Mesenchymal stem cell (in vitro differentiated cells and primary cell): ENCODE measurements at regions not wholly inside any gene's neighbourhood (a gene's known extent, or its start where the extent isn't known, plus 50 kb on each side); places are given as distances from the start of the nearest gene placed in this dataset.

Source experiments
- DNase-seq: peaks from one replicate; pipeline ENCODE4 v3.0.0-alpha.2; 2013
- H2AFZ ChIP-seq: one replicate; pipeline ENCODE4 v1.6.1; 2013; ENCODE audit warnings: low read depth, mild to moderate bottlenecking, control low read depth, inconsistent platforms, low read length, moderate library complexity
- H2AK5ac ChIP-seq: 2 replicates; pipeline ENCODE4 v1.6.1; 2013; ENCODE audit warnings: low read length, moderate library complexity, mild to moderate bottlenecking, inconsistent platforms; ENCODE audit not compliant: severe bottlenecking
- H2BK120ac ChIP-seq: one replicate; pipeline ENCODE4 v1.6.1; 2013; ENCODE audit warnings: low read depth, mild to moderate bottlenecking, inconsistent platforms, low read length, moderate library complexity
- H2BK12ac ChIP-seq, 2 experiments: one replicate each; pipeline ENCODE4 v1.6.1; 2013; ENCODE audit warnings: inconsistent platforms in 2 of 2, low read length in 2 of 2, mild to moderate bottlenecking in 2 of 2, moderate library complexity in 2 of 2, control low read depth in 1 of 2
- H2BK15ac ChIP-seq: one replicate; pipeline ENCODE4 v1.6.1; 2013; ENCODE audit warnings: mild to moderate bottlenecking, low read depth, inconsistent platforms; ENCODE audit not compliant: poor library complexity, severe bottlenecking
- H2BK5ac ChIP-seq: 2 replicates; pipeline ENCODE4 v1.6.1; 2013; ENCODE audit warnings: low read depth, mild to moderate bottlenecking, low read length, control low read depth, inconsistent platforms; ENCODE audit not compliant: poor library complexity, severe bottlenecking
- H3K14ac ChIP-seq, 2 experiments: one replicate each; pipeline ENCODE4 v1.6.1; 2013; ENCODE audit warnings: inconsistent platforms in 2 of 2, low read length in 2 of 2, control low read depth in 1 of 2, mild to moderate bottlenecking in 1 of 2, moderate library complexity in 1 of 2
- H3K18ac ChIP-seq, 2 experiments: one replicate each; pipeline ENCODE4 v1.6.1; 2013; ENCODE audit warnings: inconsistent platforms in 2 of 2, low read length in 2 of 2, control low read depth in 1 of 2, low read depth in 1 of 2, mild to moderate bottlenecking in 1 of 2
- H3K23ac ChIP-seq, 2 experiments: one replicate each; pipeline ENCODE4 v1.6.1; 2013; ENCODE audit warnings: inconsistent platforms in 2 of 2, low read length in 2 of 2, mild to moderate bottlenecking in 2 of 2, moderate library complexity in 2 of 2, control low read depth in 1 of 2
- H3K27ac ChIP-seq: 2 replicates; pipeline ENCODE4 v1.5.1; 2013; ENCODE audit warnings: mild to moderate bottlenecking, moderate library complexity, low read length, control low read depth, inconsistent platforms; ENCODE audit not compliant: poor library complexity, severe bottlenecking
- H3K27me3 ChIP-seq, 2 experiments: 2 replicates each; pipeline versions ENCODE4 v1.6.1 to v1.7.0; 2013; ENCODE audit warnings: low read length in 2 of 2, mild to moderate bottlenecking in 2 of 2, moderate library complexity in 2 of 2, control low read depth in 1 of 2, inconsistent platforms in 1 of 2; ENCODE audit not compliant: control insufficient read depth in 1 of 2, insufficient read depth in 1 of 2
- H3K36me3 ChIP-seq, 2 experiments: 2 replicates each; pipeline versions ENCODE4 v1.6.1 to v1.7.0; 2013; ENCODE audit warnings: low read length in 2 of 2, control low read depth in 1 of 2, inconsistent platforms in 1 of 2, low read depth in 1 of 2, mild to moderate bottlenecking in 1 of 2; ENCODE audit not compliant: insufficient read depth in 2 of 2, control insufficient read depth in 1 of 2
- H3K4ac ChIP-seq, 2 experiments: one replicate each; pipeline ENCODE4 v1.6.1; 2013; ENCODE audit warnings: inconsistent platforms in 2 of 2, low read length in 2 of 2, mild to moderate bottlenecking in 2 of 2, moderate library complexity in 2 of 2, control low read depth in 1 of 2, low read depth in 1 of 2
- H3K4me1 ChIP-seq: 2 replicates; pipeline ENCODE4 v1.6.1; 2013; ENCODE audit warnings: low read depth, low read length, control low read depth; ENCODE audit not compliant: control insufficient read depth, insufficient read depth
- H3K4me2 ChIP-seq: 2 replicates; pipeline ENCODE4 v1.6.1; 2013; ENCODE audit warnings: low read length, mild to moderate bottlenecking, inconsistent platforms; ENCODE audit not compliant: poor library complexity, severe bottlenecking
- H3K4me3 ChIP-seq, 2 experiments: 2 replicates each; pipeline versions ENCODE4 v1.5.1 to v1.7.0; 2013; ENCODE audit warnings: low read length in 2 of 2, mild to moderate bottlenecking in 2 of 2, control low read depth in 1 of 2, low read depth in 1 of 2; ENCODE audit not compliant: insufficient read depth in 1 of 2
- H3K79me1 ChIP-seq: replicated peaks from 2 replicates; pipeline ENCODE4 v1.6.1; 2013; ENCODE audit warnings: mild to moderate bottlenecking, control low read depth, low read length, inconsistent platforms; ENCODE audit not compliant: poor library complexity, severe bottlenecking
- H3K9ac ChIP-seq: 2 replicates; pipeline ENCODE4 v1.7.0; 2013; ENCODE audit warnings: mild to moderate bottlenecking, low read length, moderate library complexity
- H3K9me3 ChIP-seq: 2 replicates; pipeline ENCODE4 v1.7.0; 2013; ENCODE audit warnings: mild to moderate bottlenecking, low read length; ENCODE audit not compliant: control insufficient read depth
- H4K8ac ChIP-seq: one replicate; pipeline ENCODE4 v1.6.1; 2013; ENCODE audit warnings: inconsistent platforms, mild to moderate bottlenecking, low read length, moderate library complexity
- H4K91ac ChIP-seq: one replicate; pipeline ENCODE4 v1.6.1; 2013; ENCODE audit warnings: mild to moderate bottlenecking, low read length, inconsistent platforms
- WGBS: methylation state at CpG from one replicate; pipeline ENCODE4 v1.1.7; 2013; ENCODE audit warnings: mixed read lengths; 5-methylcytosine and 5-hydroxymethylcytosine counted together

DNA sequence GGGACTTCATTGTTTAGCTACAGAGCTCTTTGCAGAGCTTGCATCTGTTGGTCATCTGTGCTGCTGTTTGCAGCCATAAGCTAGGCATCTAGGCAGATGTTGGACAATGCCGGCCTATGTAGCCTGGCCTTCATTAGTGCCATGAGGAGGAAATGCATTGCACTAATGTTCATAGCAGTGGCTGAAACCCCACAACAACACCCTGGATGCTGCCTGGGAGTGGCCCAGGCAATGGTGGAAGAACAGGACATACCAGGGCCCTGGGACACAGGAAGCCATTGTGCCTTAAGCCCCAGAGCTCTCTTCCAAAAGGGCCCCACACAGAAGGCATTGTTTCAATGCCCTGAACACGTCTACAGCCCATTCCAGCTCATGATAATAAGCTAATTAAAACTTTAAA lies 131.5 kb upstream of the LYZL1 start:
- Histone ChIP-seq H3K9ac (no peak overlapping the region), H2BK12ac (peak overlapping the region; percentile 11 to 21), H3K4me2 (no peak overlapping the region), H2BK120ac (no peak overlapping the region), H3K4me3 (no peak overlapping the region), H3K36me3 (no peaks in the 10 kb centered on the region), H3K4me1 (peaks cover 6% of the 10 kb centered on the region), H3K4ac (no peak overlapping the region), H3K23ac (no peak overlapping the region), H3K27ac (no peak overlapping the region), H2BK5ac (no peak overlapping the region), H3K9me3 (no peaks in the 10 kb centered on the region), H3K79me1 (no peaks in the 10 kb centered on the region), H2BK15ac (peak overlapping the region; percentile 12), H2AK5ac (peak overlapping the region; percentile 10), H4K91ac (peak overlapping the region; percentile 49), H4K8ac (peak overlapping the region; percentile 27), H3K14ac (no peak overlapping the region), H2AFZ (peak overlapping the region; percentile 29), H3K27me3 (peaks cover 0 to 17% of the 10 kb centered on the region in 2 experiments), H3K18ac (peak overlapping the region; percentile 50 to 77)
- 92% methylated on average over 2 of the region's 2 CpGs for WGBS
- no peak for DNase-seq

- Histone ChIP-seq H3K27ac (no peak overlapping the region), H3K36me3 (no peaks in the 10 kb centered on the region), H3K9me3 (no peaks in the 10 kb centered on the region), H3K4ac (no peak overlapping the region), H2BK15ac (no peak overlapping the region), H2BK12ac (peak overlapping the region; percentile 29 to 49), H3K9ac (no peak overlapping the region), H3K14ac (no peak overlapping the region), H2BK120ac (no peak overlapping the region), H4K8ac (no peak overlapping the region), H3K79me1 (no peaks in the 10 kb centered on the region), H2AFZ (no peak overlapping the region), H3K27me3 (peaks cover 0 to 17% of the 10 kb centered on the region in 2 experiments), H3K4me3 (no peak overlapping the region), H4K91ac (no peak overlapping the region), H2BK5ac (no peak overlapping the region), H3K18ac (peak overlapping the region in 1 of 2 experiments; percentile 28), H3K23ac (no peak overlapping the region), H3K4me1 (peaks cover 6% of the 10 kb centered on the region), H2AK5ac (no peak overlapping the region), H3K4me2 (no peak overlapping the region)
- WGBS, result 72% methylated on average over 3 of the region's 4 CpGs
- DNase-seq, result no peak
Observed at GRCh38 chr10:29158066-29158465, 130.8 kb upstream of the LYZL1 start.

- no peak overlapping the region for H3K4me2 ChIP-seq
- no peaks in the 10 kb centered on the region for H3K36me3 ChIP-seq
- H2BK5ac ChIP-seq, result peak overlapping the region; percentile 0
- no peaks in the 10 kb centered on the region for H3K79me1 ChIP-seq
- H2AFZ ChIP-seq, result peak overlapping the region; percentile 56
- H3K23ac ChIP-seq, result peak overlapping the region in 1 of 2 experiments; percentile 61
- H2BK120ac ChIP-seq, result no peak overlapping the region
- peak overlapping the region in 1 of 2 experiments; percentile 87 for H3K18ac ChIP-seq
- H4K8ac ChIP-seq, result no peak overlapping the region
- H3K4me1 ChIP-seq, result peaks cover 6% of the 10 kb centered on the region
- H3K4ac ChIP-seq, result peak overlapping the region in 1 of 2 experiments; percentile 94
- no peak overlapping the region for H3K9ac ChIP-seq
- peak overlapping the region in 1 of 2 experiments; percentile 94 for H2BK12ac ChIP-seq
- H3K27me3 ChIP-seq, result peaks cover 0 to 10% of the 10 kb centered on the region in 2 experiments
- no peak overlapping the region for H2BK15ac ChIP-seq
- no peak overlapping the region for H3K4me3 ChIP-seq
- no peak overlapping the region for H3K14ac ChIP-seq
- peak; percentile 93 for DNase-seq
- peak overlapping the region; percentile 76 for H2AK5ac ChIP-seq
- no peak overlapping the region for H4K91ac ChIP-seq
- H3K27ac ChIP-seq, result peak overlapping the region; percentile 86
- peaks cover 10% of the 10 kb centered on the region for H3K9me3 ChIP-seq
- 12% methylated on average over 6 of the region's 7 CpGs for WGBS
Observed at GRCh38 chr10:29160150-29160617, 128.7 kb upstream of the LYZL1 start.

GRCh38 chr10:29163746-29164145 lies 125.1 kb upstream of the LYZL1 start:
- H2BK15ac ChIP-seq, result no peak overlapping the region
- H3K27ac ChIP-seq, result peak overlapping the region; percentile 42

More at GRCh38 chr10:29163746-29164145, 125.1 kb upstream of the LYZL1 start:
- no peak overlapping the region for H3K14ac ChIP-seq
- no peak overlapping the region for H3K4ac ChIP-seq
- WGBS, result 59% methylated on average over 2 of the region's 2 CpGs
- no peak overlapping the region for H2AFZ ChIP-seq
- no peaks in the 10 kb centered on the region for H3K36me3 ChIP-seq
- no peak overlapping the region for H3K23ac ChIP-seq
- no peak overlapping the region for H4K8ac ChIP-seq
- no peaks in the 10 kb centered on the region for H3K79me1 ChIP-seq
- no peak overlapping the region for H2BK120ac ChIP-seq
- peak; percentile 79 for DNase-seq
- H3K27me3 ChIP-seq, result no peaks in the 10 kb centered on the region
- H2AK5ac ChIP-seq, result no peak overlapping the region
- H2BK5ac ChIP-seq, result no peak overlapping the region
- no peak overlapping the region for H3K4me3 ChIP-seq
- H3K9me3 ChIP-seq, result peaks cover 39% of the 10 kb centered on the region
- no peak overlapping the region for H2BK12ac ChIP-seq
- H4K91ac ChIP-seq, result no peak overlapping the region
- peaks cover 6% of the 10 kb centered on the region for H3K4me1 ChIP-seq
- H3K18ac ChIP-seq, result no peak overlapping the region
- no peak overlapping the region for H3K9ac ChIP-seq
- no peak overlapping the region for H3K4me2 ChIP-seq
